Limb (tissue), 2 donors: ENCODE measurements at regions not wholly inside any gene's neighbourhood (a gene's known extent, or its start where the extent isn't known, plus 50 kb on each side); places are given as distances from the start of the nearest gene placed in this dataset.
"Not testable (repeated sequence)": the region's sequence is repeated elsewhere in the genome, so short reads cannot be mapped to it uniquely, and the experiment has no call there.

ENCODE experiments used
- DNase-seq, 2 donors: peaks; one replicate each; pipeline ENCODE4 v3.0.0-alpha.2; 2016; ENCODE audit errors: extremely low spot score in 2 of 2

GRCh38 chr16:17001471-17001870 lies 469.3 kb downstream of the XYLT1 start:
- no peak for DNase-seq

GRCh38 chr16:17002565-17002964 lies 468.2 kb downstream of the XYLT1 start:
- no peak for DNase-seq

- DNase-seq, result not testable (repeated sequence)
Measured at GRCh38 chr16:17005963-17006362, 464.8 kb downstream of the XYLT1 start.

GRCh38 chr16:17011712-17012111 lies 459.0 kb downstream of the XYLT1 start:
- no peak for DNase-seq

GRCh38 chr16:17013038-17013437 lies 457.7 kb downstream of the XYLT1 start:
- DNase-seq, result no peak

- no peak for DNase-seq
Measured at GRCh38 chr16:17014484-17015121, 456.2 kb downstream of the XYLT1 start.

GRCh38 chr16:17015702-17016101 lies 455.1 kb downstream of the XYLT1 start:
- no peak for DNase-seq

- DNase-seq, result no peak
Measured at GRCh38 chr16:17017442-17017841, 453.3 kb downstream of the XYLT1 start.

- DNase-seq, result no peak
Measured at GRCh38 chr16:17018585-17018939, 452.2 kb downstream of the XYLT1 start.

- no peak for DNase-seq
Measured at GRCh38 chr16:17019366-17019765, 451.4 kb downstream of the XYLT1 start.

GRCh38 chr16:17023606-17024005 lies 447.2 kb downstream of the XYLT1 start:
- DNase-seq, result no peak

GRCh38 chr16:17024514-17024913 lies 446.2 kb downstream of the XYLT1 start:
- no peak for DNase-seq

- DNase-seq, result no peak
Measured at GRCh38 chr16:17026600-17027242, 444.0 kb downstream of the XYLT1 start.

GRCh38 chr16:17027488-17028129 lies 443.2 kb downstream of the XYLT1 start:
- DNase-seq, result no peak

- DNase-seq, result no peak
Measured at GRCh38 chr16:17029602-17030350, 441.0 kb downstream of the XYLT1 start.

GRCh38 chr16:17031484-17032268 lies 439.1 kb downstream of the XYLT1 start:
- DNase-seq, result no peak

GRCh38 chr16:17032332-17032731 lies 438.4 kb downstream of the XYLT1 start:
- DNase-seq, result no peak

GRCh38 chr16:17034477-17035252 lies 436.1 kb downstream of the XYLT1 start:
- no peak for DNase-seq

- no peak for DNase-seq
Measured at GRCh38 chr16:17037499-17037898, 433.3 kb downstream of the XYLT1 start.

GRCh38 chr16:17038415-17038814 lies 432.3 kb downstream of the XYLT1 start:
- no peak for DNase-seq

GRCh38 chr16:17049109-17049508 lies 421.7 kb downstream of the XYLT1 start:
- DNase-seq, result not testable (repeated sequence)
